ENCODE measurements at regions not wholly inside any gene's neighbourhood (a gene's known extent, or its start where the extent isn't known, plus 50 kb on each side); places are given as distances from the start of the nearest gene placed in this dataset.

DNA sequence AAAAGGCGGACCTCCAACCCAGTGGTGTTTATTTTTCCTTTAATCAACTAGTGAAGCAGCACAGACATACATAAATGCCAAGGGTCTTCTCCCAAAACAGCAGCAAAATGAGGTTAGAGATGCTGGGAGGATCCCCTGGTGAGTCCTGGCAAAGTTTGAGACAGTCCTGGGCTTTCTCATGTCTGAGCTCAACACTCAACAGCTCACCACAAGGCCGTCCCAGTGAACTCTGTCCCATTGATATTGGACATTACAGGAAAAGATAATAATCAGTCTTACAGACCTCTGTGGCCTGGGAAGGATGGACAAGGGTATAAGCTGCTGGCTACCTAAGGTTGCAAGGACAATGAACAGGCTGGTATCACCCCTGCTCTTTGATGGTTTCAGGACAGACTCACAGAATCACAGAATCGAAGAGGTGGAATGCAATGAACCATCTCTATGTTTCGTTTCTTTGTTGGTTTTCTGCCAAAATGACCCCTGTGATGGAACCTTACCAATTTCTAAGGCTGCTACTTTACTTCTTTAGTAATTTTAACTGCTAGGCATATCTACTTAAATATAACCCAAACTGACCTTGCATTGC, 551.8 kb downstream of the RAB28 start:
- TF ChIP-seq CTCF (IDR thresholded peaks at IDR 0.05) (no peak), POLR2A (IDR thresholded peaks at IDR 0.05) (no peak)
